KMS-11 (cell line): ENCODE measurements at regions not wholly inside any gene's neighbourhood (a gene's known extent, or its start where the extent isn't known, plus 50 kb on each side); places are given as distances from the start of the nearest gene placed in this dataset.

ENCODE experiments used
- H2AFZ ChIP-seq: fragments of 200-600 bp; sonication (generic); 2 replicates; pipeline ENCODE4 v1.6.1; 2016; ENCODE audit warnings: antibody characterized with exemption, mixed run types, low read depth
- H3K27ac ChIP-seq: fragments of 200-600 bp; sonication (generic); 2 replicates; pipeline ENCODE4 v1.6.1; 2016; ENCODE audit warnings: mild to moderate bottlenecking, mixed run types
- H3K27me3 ChIP-seq: fragments of 200-600 bp; sonication (generic); 2 replicates; pipeline ENCODE4 v1.6.1; 2017; ENCODE audit warnings: mild to moderate bottlenecking, low read depth, mixed run types, moderate library complexity; ENCODE audit not compliant: insufficient read depth
- H3K36me3 ChIP-seq: fragments of 200-600 bp; sonication (generic); 2 replicates; pipeline ENCODE4 v1.6.1; 2017; ENCODE audit warnings: mild to moderate bottlenecking, mixed run types; ENCODE audit not compliant: insufficient read depth
- H3K4me1 ChIP-seq: fragments of 200-600 bp; sonication (generic); 2 replicates; pipeline ENCODE4 v1.6.1; 2016; ENCODE audit warnings: mild to moderate bottlenecking, low read depth, mixed run types; ENCODE audit not compliant: poor library complexity, severe bottlenecking
- H3K4me2 ChIP-seq: fragments of 200-600 bp; sonication (generic); 2 replicates; pipeline ENCODE4 v1.7.0; 2016; ENCODE audit warnings: mild to moderate bottlenecking, mixed run types
- H3K4me3 ChIP-seq: fragments of 200-600 bp; sonication (generic); IDR thresholded peaks from 2 replicates; pipeline ENCODE4 v1.6.1; 2017; ENCODE audit warnings: low read depth, low read length, mixed read lengths; ENCODE audit not compliant: insufficient read depth
- H3K79me2 ChIP-seq: fragments of 200-600 bp; sonication (generic); 2 replicates; pipeline ENCODE4 v1.6.1; 2016; ENCODE audit warnings: low read depth, mixed run types; ENCODE audit not compliant: insufficient read depth
- H3K9ac ChIP-seq: fragments of 200-600 bp; sonication (generic); 2 replicates; pipeline ENCODE4 v1.6.1; 2016; ENCODE audit warnings: mild to moderate bottlenecking, mixed run types
- H4K20me1 ChIP-seq: fragments of 200-600 bp; sonication (generic); 2 replicates; pipeline ENCODE4 v1.6.1; 2016; ENCODE audit warnings: mild to moderate bottlenecking, mixed run types; ENCODE audit not compliant: insufficient read depth
- CTCF ChIP-seq: fragments of 200-600 bp; sonication (generic); conservative IDR thresholded peaks from 2 replicates; pipeline ENCODE4 v1.6.1; 2017; ENCODE audit warnings: low read depth, mild to moderate bottlenecking, antibody characterized with exemption, low read length, moderate library complexity, mixed read lengths

GRCh38 chr13:53123536-53123935 is 94.9 kb downstream of the OLFM4 start:
- no peak overlapping the region for H3K4me3 ChIP-seq
- H3K27ac ChIP-seq = no peak overlapping the region
- no peaks in the 10 kb centered on the region for H3K79me2 ChIP-seq
- H4K20me1 ChIP-seq = no peaks in the 10 kb centered on the region
- no peak overlapping the region for H3K4me2 ChIP-seq
- H2AFZ ChIP-seq = no peak overlapping the region
- H3K36me3 ChIP-seq = no peaks in the 10 kb centered on the region
- H3K4me1 ChIP-seq = no peaks in the 10 kb centered on the region
- TF ChIP-seq CTCF = no peak
- no peak overlapping the region for H3K9ac ChIP-seq
- no peaks in the 10 kb centered on the region for H3K27me3 ChIP-seq

GRCh38 chr13:53124623-53125022 is 96.0 kb downstream of the OLFM4 start:
- no peak overlapping the region for H3K4me2 ChIP-seq
- H3K4me3 ChIP-seq = no peak overlapping the region
- no peaks in the 10 kb centered on the region for H4K20me1 ChIP-seq
- no peak overlapping the region for H2AFZ ChIP-seq
- no peak overlapping the region for H3K27ac ChIP-seq
- H3K79me2 ChIP-seq = no peaks in the 10 kb centered on the region
- no peaks in the 10 kb centered on the region for H3K4me1 ChIP-seq
- TF ChIP-seq CTCF = no peak
- H3K36me3 ChIP-seq = no peaks in the 10 kb centered on the region
- H3K27me3 ChIP-seq = no peaks in the 10 kb centered on the region
- H3K9ac ChIP-seq = no peak overlapping the region

- TF ChIP-seq CTCF = no peak
- Histone ChIP-seq H3K36me3 (no peaks in the 10 kb centered on the region), H3K4me3 (no peak overlapping the region), H3K79me2 (no peaks in the 10 kb centered on the region), H3K9ac (no peak overlapping the region), H3K4me2 (no peak overlapping the region), H3K27me3 (no peaks in the 10 kb centered on the region), H2AFZ (no peak overlapping the region), H3K27ac (no peak overlapping the region), H4K20me1 (no peaks in the 10 kb centered on the region), H3K4me1 (no peaks in the 10 kb centered on the region)
Observed at GRCh38 chr13:53126841-53127245, 98.2 kb downstream of the OLFM4 start.

- H4K20me1 ChIP-seq = no peaks in the 10 kb centered on the region
- H3K4me3 ChIP-seq = no peak overlapping the region
- no peak overlapping the region for H2AFZ ChIP-seq
- H3K27me3 ChIP-seq = no peaks in the 10 kb centered on the region
- no peaks in the 10 kb centered on the region for H3K79me2 ChIP-seq
- H3K9ac ChIP-seq = no peak overlapping the region
- no peak overlapping the region for H3K27ac ChIP-seq
- no peak for TF ChIP-seq CTCF
- no peaks in the 10 kb centered on the region for H3K36me3 ChIP-seq
- H3K4me1 ChIP-seq = no peaks in the 10 kb centered on the region
- H3K4me2 ChIP-seq = no peak overlapping the region
Observed at GRCh38 chr13:53127373-53127772, 98.8 kb downstream of the OLFM4 start.
